HG03039 (cell line): ENCODE measurements at regions not wholly inside any gene's neighbourhood (a gene's known extent, or its start where the extent isn't known, plus 50 kb on each side); places are given as distances from the start of the nearest gene placed in this dataset.
"Not testable (repeated sequence)": the region's sequence is repeated elsewhere in the genome, so short reads cannot be mapped to it uniquely, and the experiment has no call there.

Experiments
- ATAC-seq: cut with Tn5 transposase; IDR thresholded peaks from one replicate; pipeline ENCODE4 v1.9.1; 2021; ENCODE audit warnings: mild to moderate bottlenecking, moderate library complexity; ENCODE audit not compliant: unreplicated experiment

DNA sequence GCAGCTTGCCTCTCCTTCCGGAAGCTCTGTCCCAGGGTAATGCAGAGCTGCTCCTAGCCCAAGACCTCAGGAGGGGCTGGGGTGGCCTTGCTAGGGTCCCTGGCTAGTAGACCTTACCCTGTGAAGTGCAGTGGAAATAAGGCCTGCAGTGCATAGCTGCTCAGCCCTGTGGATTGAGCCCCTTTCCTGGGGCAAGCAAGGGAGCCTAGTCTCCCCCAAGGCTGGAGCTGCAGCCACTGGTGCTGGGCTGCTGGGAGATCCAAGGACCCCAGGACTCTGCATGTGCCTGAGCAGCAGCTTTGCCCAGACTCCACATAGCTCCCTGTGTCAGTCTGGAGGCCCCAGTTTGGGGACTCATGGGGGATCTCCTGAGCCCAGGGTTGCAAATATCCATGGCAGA lies 57.9 kb downstream of the FANCF start:
- no peak for ATAC-seq

GRCh38 chr11:22566293-22566692 lies 59.3 kb downstream of the FANCF start:
- ATAC-seq, result no peak

GRCh38 chr11:22561283-22561682 lies 64.3 kb downstream of the FANCF start:
- ATAC-seq, result no peak

DNA sequence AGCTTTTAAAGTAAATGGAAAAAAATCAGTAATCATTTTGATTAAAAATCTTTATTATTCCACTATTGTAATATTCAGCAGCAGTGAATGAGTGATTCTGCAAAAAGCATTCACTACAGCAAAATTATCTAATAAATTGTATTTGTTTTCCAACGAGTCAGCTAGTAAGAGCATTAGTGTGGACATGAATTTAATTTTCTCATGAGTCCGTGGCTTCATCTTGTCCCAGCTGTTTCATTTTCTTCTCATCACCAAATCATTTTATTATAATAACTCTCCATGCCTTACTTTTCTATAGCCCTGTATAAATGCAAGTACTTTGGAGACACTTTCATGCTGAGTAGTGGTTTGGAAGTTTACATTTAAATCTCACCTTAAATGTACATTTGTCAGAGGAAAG lies 66.2 kb downstream of the FANCF start:
- ATAC-seq, result no peak

- no peak for ATAC-seq
Measured at GRCh38 chr11:22558664-22559063, 67.0 kb downstream of the FANCF start.

GRCh38 chr11:22556381-22556780 lies 69.2 kb downstream of the FANCF start:
- no peak for ATAC-seq

DNA sequence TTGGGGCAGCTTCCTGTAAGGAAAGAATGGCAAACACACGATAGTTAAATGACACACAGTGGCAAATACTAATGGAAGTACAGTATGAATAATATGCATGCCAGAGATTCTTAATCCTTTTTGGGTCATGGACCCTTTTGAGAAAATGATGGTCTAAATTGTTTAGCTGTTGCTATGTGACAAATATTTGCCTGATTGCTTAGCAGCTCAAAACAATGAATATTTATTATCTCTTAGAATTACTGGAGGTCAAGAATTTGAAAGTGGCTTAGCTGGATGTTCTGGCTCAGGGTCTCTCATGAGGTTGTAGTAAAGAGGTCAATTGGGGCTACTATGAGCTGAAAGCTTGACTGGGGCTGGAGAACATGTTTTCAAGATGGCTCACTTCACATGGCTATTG lies 69.7 kb downstream of the FANCF start:
- no peak for ATAC-seq

GRCh38 chr11:22554221-22554620 lies 71.4 kb downstream of the FANCF start:
- ATAC-seq, result peak; percentile 88

GRCh38 chr11:22552885-22553284 lies 72.7 kb downstream of the FANCF start:
- ATAC-seq, result no peak

- ATAC-seq, result no peak
Measured at GRCh38 chr11:22546746-22547145, 78.9 kb downstream of the FANCF start.

DNA sequence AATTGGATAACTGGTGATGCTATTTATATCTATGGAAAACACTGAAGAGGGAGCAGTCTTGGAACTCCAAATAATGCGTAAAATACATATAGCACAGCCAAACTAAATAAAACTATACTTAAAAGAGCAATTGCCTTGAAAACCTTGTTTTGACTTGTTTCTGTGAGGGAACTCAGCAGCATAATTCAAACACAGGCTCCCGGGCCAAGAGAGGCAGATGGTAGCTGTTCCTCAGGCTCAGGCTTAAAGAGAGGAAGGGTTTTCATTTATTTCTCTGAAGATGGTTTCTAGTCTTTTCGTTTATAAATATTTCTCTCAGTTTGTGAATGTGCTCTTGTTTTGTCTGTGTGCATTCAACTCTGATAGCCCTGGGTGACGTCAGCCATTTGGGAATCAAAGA lies 82.4 kb downstream of the FANCF start:
- no peak for ATAC-seq

DNA sequence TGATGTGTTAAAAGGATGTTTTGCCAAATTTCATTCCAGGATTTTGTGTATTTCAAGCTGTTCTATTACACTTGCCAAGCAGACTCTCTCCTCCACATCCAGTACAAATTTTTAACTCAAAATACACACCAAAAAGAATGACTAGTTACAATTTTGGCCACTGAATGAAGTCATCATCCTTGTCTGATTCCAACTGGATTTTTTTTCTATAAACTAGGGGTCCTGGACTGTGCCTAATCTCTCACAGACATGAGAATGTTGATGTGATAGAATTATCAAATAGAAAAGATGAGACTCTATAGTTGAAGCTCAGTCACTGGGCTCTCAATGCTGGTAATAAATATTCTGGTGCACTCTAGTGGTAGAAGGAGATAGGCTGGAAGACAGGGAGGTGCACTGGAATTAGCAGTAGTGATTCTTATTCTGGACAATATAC lies 85.8 kb downstream of the FANCF start:
- no peak for ATAC-seq

DNA sequence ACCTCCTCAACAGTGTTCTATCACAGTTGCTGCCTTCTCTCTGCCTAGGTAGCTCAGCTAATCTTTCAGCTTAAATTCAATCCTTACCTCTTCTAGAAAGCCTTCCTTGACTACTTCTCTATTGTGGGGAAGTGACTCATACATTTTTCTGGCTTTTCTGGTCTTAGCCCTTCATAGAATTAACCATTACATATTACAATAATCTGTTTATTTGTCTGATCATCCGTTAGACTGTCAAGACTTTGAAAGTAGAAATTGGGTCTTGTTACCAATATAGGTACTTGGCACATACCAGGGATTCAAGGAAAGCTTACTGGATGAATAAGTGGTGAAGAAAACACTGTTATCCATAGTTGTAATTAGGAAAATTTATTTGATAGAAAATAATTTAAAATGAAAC lies 89.6 kb downstream of the FANCF start:
- ATAC-seq, result no peak

DNA sequence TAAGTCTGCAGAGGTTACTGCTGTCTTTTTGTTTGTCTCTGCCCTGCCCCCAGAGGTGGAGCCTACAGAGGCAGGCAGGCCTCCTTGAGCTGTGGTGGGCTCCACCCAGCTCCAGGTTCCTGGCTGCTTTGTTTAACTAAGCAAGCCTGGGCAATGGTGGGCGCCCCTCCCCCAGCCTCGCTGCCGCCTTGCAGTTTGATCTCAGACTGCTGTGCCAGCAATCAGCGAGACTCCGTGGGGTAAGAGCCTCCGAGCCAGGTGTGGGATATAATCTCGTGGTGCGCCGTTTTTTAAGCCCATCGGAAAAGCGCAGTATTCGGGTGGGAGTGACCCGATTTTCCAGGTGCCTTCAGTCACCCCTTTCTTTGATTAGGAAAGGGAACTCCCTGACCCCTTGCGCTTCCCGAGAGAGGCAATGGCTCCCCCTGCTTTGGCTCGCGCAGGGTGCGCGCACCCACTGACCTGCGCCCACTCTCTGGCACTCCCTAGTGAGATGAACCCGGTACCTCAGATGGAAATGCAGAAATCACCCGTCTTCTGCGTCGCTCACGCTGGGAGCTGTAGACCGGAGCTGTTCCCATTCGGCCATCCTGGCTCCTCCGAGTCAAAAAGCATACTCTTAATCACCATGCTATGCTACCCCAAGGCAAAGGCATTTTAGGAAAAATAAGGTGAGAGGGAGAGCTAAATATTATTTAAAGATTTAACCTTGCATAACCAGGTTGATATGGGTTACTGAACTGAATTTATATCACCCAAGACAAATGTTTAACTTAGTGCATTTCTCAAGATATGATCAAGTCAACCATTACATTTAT lies 96.8 kb downstream of the FANCF start:
- not testable (repeated sequence) for ATAC-seq

DNA sequence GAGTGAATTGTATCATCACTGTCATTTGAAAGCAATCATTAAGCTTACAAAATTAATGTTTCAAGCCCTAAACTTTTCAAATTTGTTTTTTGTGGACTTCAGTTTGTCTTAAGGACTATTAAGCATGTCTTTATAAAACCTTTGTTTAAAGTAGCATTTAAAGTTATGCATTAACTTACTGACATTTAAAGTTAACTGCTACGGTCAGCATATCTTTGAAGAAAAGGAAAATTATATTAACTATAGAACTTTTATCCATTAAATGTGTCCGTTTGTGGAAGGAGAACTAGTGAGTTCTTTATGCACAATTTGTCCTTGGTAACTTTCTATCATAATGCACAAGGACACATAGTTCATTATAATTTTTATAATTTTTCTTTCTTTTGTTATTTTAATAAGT lies 103.4 kb downstream of the FANCF start:
- no peak for ATAC-seq

- ATAC-seq, result no peak
Measured at GRCh38 chr11:22521226-22521625, 104.4 kb downstream of the FANCF start.

- ATAC-seq, result no peak
Measured at GRCh38 chr11:22520521-22520920, 105.1 kb downstream of the FANCF start.

DNA sequence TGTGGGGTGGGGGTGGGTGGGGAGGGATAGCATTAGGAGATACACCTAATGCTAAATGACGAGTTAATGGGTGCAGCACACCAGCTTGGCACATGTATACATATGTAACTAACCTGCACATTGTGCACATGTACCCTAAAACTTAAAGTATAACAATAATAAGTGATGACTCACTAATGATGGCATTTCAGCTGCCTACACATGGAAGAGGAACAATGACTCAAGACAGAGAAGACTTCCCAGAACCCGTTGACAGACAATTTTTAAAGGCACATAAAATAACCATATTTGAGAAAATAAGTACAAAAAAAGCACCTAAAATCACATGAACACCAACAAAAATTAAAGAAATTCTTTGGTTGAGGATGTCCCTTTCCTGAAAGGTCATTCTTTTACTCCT lies 107.3 kb downstream of the FANCF start:
- ATAC-seq, result not testable (repeated sequence)

- ATAC-seq, result no peak
Measured at GRCh38 chr11:22516111-22516510, 109.5 kb downstream of the FANCF start.

DNA sequence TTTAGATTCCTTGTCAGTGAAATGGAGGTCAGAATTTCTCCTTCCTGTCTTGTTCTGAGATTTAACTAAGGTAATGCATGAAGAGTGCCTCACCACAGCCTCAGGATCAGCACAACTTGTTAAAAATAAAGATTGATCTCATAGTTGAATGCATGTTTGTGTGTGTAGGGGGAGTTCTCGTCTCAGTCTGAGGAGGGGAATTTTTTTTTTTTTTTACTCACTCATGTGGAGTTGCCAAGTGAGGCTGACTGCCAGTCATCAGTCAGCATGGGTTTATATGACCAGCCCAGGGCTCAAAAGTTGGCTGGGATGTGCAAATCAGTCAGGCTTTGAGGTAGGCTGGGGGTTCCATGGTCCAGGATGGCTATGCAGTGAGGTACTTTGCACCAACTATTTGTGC lies 113.2 kb downstream of the FANCF start:
- no peak for ATAC-seq

- ATAC-seq, result no peak
Measured at GRCh38 chr11:22510741-22511140, 114.9 kb downstream of the FANCF start.

- no peak for ATAC-seq
Measured at GRCh38 chr11:22510010-22510409, 115.6 kb downstream of the FANCF start.

DNA sequence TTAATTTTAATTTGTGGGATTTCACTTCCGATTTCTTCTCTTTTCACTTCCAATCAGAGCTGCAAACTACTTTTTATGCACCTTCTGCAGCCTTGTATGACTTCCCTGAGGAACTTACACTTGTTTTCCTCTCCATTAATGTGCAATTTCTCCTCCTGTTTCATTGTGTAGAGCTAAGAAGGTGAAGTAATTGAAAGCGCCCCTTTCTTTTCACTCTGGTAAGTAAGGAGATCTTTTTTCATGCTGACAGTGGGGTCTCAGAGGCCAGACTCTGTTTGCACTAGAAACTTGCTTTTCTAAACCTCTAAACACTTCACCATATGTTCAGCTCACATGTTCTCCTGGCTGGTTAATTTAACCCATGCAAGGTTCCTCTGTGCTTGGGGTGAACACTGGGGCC lies 117.0 kb downstream of the FANCF start:
- ATAC-seq, result no peak
